ENCODE measurements at regions not wholly inside any gene's neighbourhood (a gene's known extent, or its start where the extent isn't known, plus 50 kb on each side); places are given as distances from the start of the nearest gene placed in this dataset.
"Not testable (repeated sequence)": the region's sequence is repeated elsewhere in the genome, so short reads cannot be mapped to it uniquely, and the experiment has no call there.

- no peak overlapping the region for H3K27ac ChIP-seq (ENCODE audit: low read depth, low read length, poor library complexity, severe bottlenecking)
- TF ChIP-seq CTCF (conservative IDR thresholded peaks at IDR 0.05; ENCODE audit: low read depth, low read length) (no peak), EZH2 (IDR thresholded peaks at IDR 0.05; ENCODE audit: borderline replicate concordance, low read depth, low read length, poor library complexity, severe bottlenecking) (no peak)
- ChIA-PET POLR2A (ENCODE audit: low non-redundant PET) (no interaction called here), CTCF (no interaction called here)
- intact Hi-C loops (cut with micrococcal nuclease; ENCODE audit: unreplicated experiment), result no loop called here
- DNase-seq (ENCODE audit: low spot score), result no peak
- H3K4me1 ChIP-seq (ENCODE audit: insufficient read depth, low read length, poor library complexity, severe bottlenecking), result no peaks in the 10 kb centered on the region
- H3K9me3 ChIP-seq (ENCODE audit: low read depth, low read length, poor library complexity, severe bottlenecking), result no peaks in the 10 kb centered on the region
- H3K4me3 ChIP-seq (ENCODE audit: low read depth, low read length, poor library complexity, severe bottlenecking), result no peak overlapping the region
- no peaks in the 10 kb centered on the region for H3K36me3 ChIP-seq (ENCODE audit: insufficient read depth, low read length, poor library complexity, severe bottlenecking)
- H3K27me3 ChIP-seq (replicated peaks; ENCODE audit: insufficient read depth, low read depth, low read length, poor library complexity), result no peaks in the 10 kb centered on the region
- no TSS peak for BruUV-seq (replicated peaks)
Measured at GRCh38 chr2:84126084-84126483, 333.0 kb downstream of the SUCLG1 start.

GRCh38 chr2:84116143-84116542 lies 342.9 kb downstream of the SUCLG1 start:
- Histone ChIP-seq H3K27me3 (replicated peaks; ENCODE audit: insufficient read depth, low read depth, low read length, poor library complexity) (no peaks in the 10 kb centered on the region), H3K27ac (ENCODE audit: low read depth, low read length, poor library complexity, severe bottlenecking) (no peak overlapping the region), H3K36me3 (ENCODE audit: insufficient read depth, low read length, poor library complexity, severe bottlenecking) (no peaks in the 10 kb centered on the region), H3K4me3 (ENCODE audit: low read depth, low read length, poor library complexity, severe bottlenecking) (no peak overlapping the region), H3K4me1 (ENCODE audit: insufficient read depth, low read length, poor library complexity, severe bottlenecking) (no peaks in the 10 kb centered on the region), H3K9me3 (ENCODE audit: low read depth, low read length, poor library complexity, severe bottlenecking) (peaks cover 7% of the 10 kb centered on the region)
- BruUV-seq (replicated peaks), result no TSS peak
- CTCF ChIA-PET, result no interaction called here
- intact Hi-C loops (cut with micrococcal nuclease; ENCODE audit: unreplicated experiment), result no loop called here
- TF ChIP-seq EZH2 (IDR thresholded peaks at IDR 0.05; ENCODE audit: borderline replicate concordance, low read depth, low read length, poor library complexity, severe bottlenecking), result no peak
- no peak for TF ChIP-seq CTCF (conservative IDR thresholded peaks at IDR 0.05; ENCODE audit: low read depth, low read length)
- DNase-seq (ENCODE audit: low spot score), result no peak
- POLR2A ChIA-PET (ENCODE audit: low non-redundant PET), result no interaction called here

GRCh38 chr2:84115173-84115857 lies 343.8 kb downstream of the SUCLG1 start:
- Histone ChIP-seq H3K4me1 (ENCODE audit: insufficient read depth, low read length, poor library complexity, severe bottlenecking) (no peaks in the 10 kb centered on the region), H3K36me3 (ENCODE audit: insufficient read depth, low read length, poor library complexity, severe bottlenecking) (no peaks in the 10 kb centered on the region), H3K9me3 (ENCODE audit: low read depth, low read length, poor library complexity, severe bottlenecking) (peaks cover 7% of the 10 kb centered on the region), H3K27ac (ENCODE audit: low read depth, low read length, poor library complexity, severe bottlenecking) (no peak overlapping the region), H3K27me3 (replicated peaks; ENCODE audit: insufficient read depth, low read depth, low read length, poor library complexity) (no peaks in the 10 kb centered on the region), H3K4me3 (ENCODE audit: low read depth, low read length, poor library complexity, severe bottlenecking) (no peak overlapping the region)
- no TSS peak for BruUV-seq (replicated peaks)
- TF ChIP-seq CTCF (conservative IDR thresholded peaks at IDR 0.05; ENCODE audit: low read depth, low read length) (no peak), EZH2 (IDR thresholded peaks at IDR 0.05; ENCODE audit: borderline replicate concordance, low read depth, low read length, poor library complexity, severe bottlenecking) (no peak)
- intact Hi-C loops (cut with micrococcal nuclease; ENCODE audit: unreplicated experiment), result no loop called here
- DNase-seq (ENCODE audit: low spot score), result no peak
- ChIA-PET CTCF (no interaction called here), POLR2A (ENCODE audit: low non-redundant PET) (no interaction called here)

GRCh38 chr2:84103816-84104527 lies 355.1 kb downstream of the SUCLG1 start:
- intact Hi-C loops (cut with micrococcal nuclease; ENCODE audit: unreplicated experiment); BruUV-seq (replicated peaks): not testable (repeated sequence)

More at GRCh38 chr2:84103816-84104527, 355.1 kb downstream of the SUCLG1 start:
- CTCF ChIA-PET; H3K9me3 ChIP-seq (ENCODE audit: low read depth, low read length, poor library complexity, severe bottlenecking); H3K4me1 ChIP-seq (ENCODE audit: insufficient read depth, low read length, poor library complexity, severe bottlenecking); H3K36me3 ChIP-seq (ENCODE audit: insufficient read depth, low read length, poor library complexity, severe bottlenecking); H3K27me3 ChIP-seq (replicated peaks; ENCODE audit: insufficient read depth, low read depth, low read length, poor library complexity); POLR2A ChIA-PET (ENCODE audit: low non-redundant PET); H3K27ac ChIP-seq (ENCODE audit: low read depth, low read length, poor library complexity, severe bottlenecking); DNase-seq (ENCODE audit: low spot score); H3K4me3 ChIP-seq (ENCODE audit: low read depth, low read length, poor library complexity, severe bottlenecking): not testable (repeated sequence)

All from A673 (cell line).